ENCODE measurements at regions not wholly inside any gene's neighbourhood (a gene's known extent, or its start where the extent isn't known, plus 50 kb on each side); places are given as distances from the start of the nearest gene placed in this dataset.

GRCh38 chr1:56175211-56175610, 404.2 kb downstream of the PLPP3 start:
- no peaks in the 10 kb centered on the region for H3K36me3 ChIP-seq

GRCh38 chr1:56174176-56174885, 405.0 kb downstream of the PLPP3 start:
- 78% methylated on average over 1 of the region's 1 CpG for WGBS
- Histone ChIP-seq H3K27me3 (replicated peaks; ENCODE audit: insufficient read depth) (no peaks in the 10 kb centered on the region), H3K4me1 (replicated peaks) (no peaks in the 10 kb centered on the region), H3K4me3 (no peak overlapping the region), H3K27ac (no peak overlapping the region), H3K9me3 (no peaks in the 10 kb centered on the region), H3K36me3 (no peaks in the 10 kb centered on the region)
- no peak for TF ChIP-seq CTCF (IDR thresholded peaks at IDR 0.05)
- no peak for DNase-seq (ENCODE audit: low spot score)
- intact Hi-C loops (cut with DNase I), result no loop called here

More at GRCh38 chr1:56175211-56175610, 404.2 kb downstream of the PLPP3 start:
- Histone ChIP-seq H3K27me3 (replicated peaks; ENCODE audit: insufficient read depth) (no peaks in the 10 kb centered on the region), H3K27ac (no peak overlapping the region), H3K9me3 (no peaks in the 10 kb centered on the region), H3K4me3 (no peak overlapping the region), H3K4me1 (replicated peaks) (no peaks in the 10 kb centered on the region)
- 71% methylated on average over 3 of the region's 3 CpGs for WGBS
- TF ChIP-seq POLR2A (IDR thresholded peaks at IDR 0.05), result no peak
- TF ChIP-seq POLR2AphosphoS5 (IDR thresholded peaks at IDR 0.05), result no peak
- TF ChIP-seq CTCF (IDR thresholded peaks at IDR 0.05), result no peak
- intact Hi-C loops (cut with DNase I), result no loop called here
- no peak for DNase-seq (ENCODE audit: low spot score)

- Histone ChIP-seq H3K4me3 (no peak overlapping the region), H3K27me3 (replicated peaks; ENCODE audit: insufficient read depth) (no peaks in the 10 kb centered on the region), H3K4me1 (replicated peaks) (no peaks in the 10 kb centered on the region), H3K36me3 (no peaks in the 10 kb centered on the region), H3K27ac (no peak overlapping the region), H3K9me3 (no peaks in the 10 kb centered on the region)
- WGBS, result 75% methylated on average over 1 of the region's 1 CpG
- TF ChIP-seq POLR2AphosphoS5 (IDR thresholded peaks at IDR 0.05) (no peak), POLR2A (IDR thresholded peaks at IDR 0.05) (no peak), CTCF (IDR thresholded peaks at IDR 0.05) (no peak)
- intact Hi-C loops (cut with DNase I), result no loop called here
- no peak for DNase-seq (ENCODE audit: low spot score)
These were observed 405.6 kb downstream of the PLPP3 start for GRCh38 chr1:56173736-56174135.

GRCh38 chr1:56171670-56172069, 407.7 kb downstream of the PLPP3 start:
- no peaks in the 10 kb centered on the region for H3K9me3 ChIP-seq
- intact Hi-C loops (cut with DNase I), result no loop called here
- no peak for DNase-seq (ENCODE audit: low spot score)
- no peaks in the 10 kb centered on the region for H3K27me3 ChIP-seq (replicated peaks; ENCODE audit: insufficient read depth)
- TF ChIP-seq POLR2A (IDR thresholded peaks at IDR 0.05), result no peak
- no peak for TF ChIP-seq CTCF (IDR thresholded peaks at IDR 0.05)
- TF ChIP-seq POLR2AphosphoS5 (IDR thresholded peaks at IDR 0.05), result no peak
- 70% methylated on average over 1 of the region's 1 CpG for WGBS
- no peak overlapping the region for H3K27ac ChIP-seq
- H3K4me1 ChIP-seq (replicated peaks), result no peaks in the 10 kb centered on the region
- no peak overlapping the region for H3K4me3 ChIP-seq
- no peaks in the 10 kb centered on the region for H3K36me3 ChIP-seq

GRCh38 chr1:56170784-56171320, 408.5 kb downstream of the PLPP3 start:
- 82% methylated on average over 4 of the region's 4 CpGs for WGBS
- H3K9me3 ChIP-seq, result no peaks in the 10 kb centered on the region
- H3K4me3 ChIP-seq, result no peak overlapping the region
- TF ChIP-seq POLR2AphosphoS5 (IDR thresholded peaks at IDR 0.05) (no peak), CTCF (IDR thresholded peaks at IDR 0.05) (no peak), POLR2A (IDR thresholded peaks at IDR 0.05) (no peak)
- no peaks in the 10 kb centered on the region for H3K27me3 ChIP-seq (replicated peaks; ENCODE audit: insufficient read depth)
- H3K27ac ChIP-seq, result no peak overlapping the region
- no peaks in the 10 kb centered on the region for H3K4me1 ChIP-seq (replicated peaks)
- H3K36me3 ChIP-seq, result no peaks in the 10 kb centered on the region
- intact Hi-C loops (cut with DNase I), result no loop called here
- DNase-seq (ENCODE audit: low spot score), result no peak

Data from prostate gland (tissue), 2 donors.